K562 (cell line): ENCODE measurements at regions not wholly inside any gene's neighbourhood (a gene's known extent, or its start where the extent isn't known, plus 50 kb on each side); places are given as distances from the start of the nearest gene placed in this dataset.

Source experiments
- ATAC-seq: fragments of 200-7000 bp; cut with Tn5 transposase; 3 replicates; pipeline ENCODE4 v1.9.1; 2020; ENCODE audit warnings: moderate library complexity
- BruUV-seq: library from RNA; stranded (reverse); fragments of 400-500 nt; replicated peaks from 2 replicates; lab custom pipeline; 2021; lab: Mats Ljungman, UMichigan
- CTCF ChIA-PET: fragments of 300-600 bp; formaldehyde crosslinking; extraction: SDS; loops from one replicate; lab custom pipeline; 2021; ENCODE audit warnings: low intra/inter-chr PET ratio; lab: Yijun Ruan, JAX
- POLR2A ChIA-PET: fragments of 300-600, 350-650 bp; sonication (Branson Sonifier 250); formaldehyde crosslinking; extraction: SDS; loops from one replicate; lab custom pipeline; 2021; ENCODE audit warnings: antibody characterized with exemption, inconsistent platforms; lab: Yijun Ruan, JAX
- DNase-seq, 4 experiments: peaks; one replicate each; pipeline versions ENCODE4 v3.0.0 to v3.0.0-alpha.2; 2011 to 2018; ENCODE audit warnings: low spot score in 3 of 4, mixed read lengths in 3 of 4; ENCODE audit errors: extremely low read depth in 1 of 4
- FAIRE-seq: peaks from 2 replicates; lab custom pipeline; 2011; peaks lifted over from hg19 to GRCh38; lab: Jason Lieb, UNC
- H2AFZ ChIP-seq: 2 replicates; pipeline ENCODE4 v1.6.0; 2011; ENCODE audit warnings: low read depth, low read length, control low read depth, inconsistent platforms
- H3K27ac ChIP-seq: fragments of 200-600 bp; 3 replicates; pipeline ENCODE4 v1.8.0; 2011; ENCODE audit warnings: low read depth, mild to moderate bottlenecking, control low read depth, inconsistent platforms, low read length, moderate library complexity, mixed read lengths; ENCODE audit errors: extremely low read depth
- H3K27me3 ChIP-seq, 2 experiments: fragments of 300-600 bp in 1 of 2; 2 replicates in 1 of 2; 3 replicates in 1 of 2; pipeline versions ENCODE4 v1.6.0 to v1.8.0; 2011; ENCODE audit warnings: inconsistent platforms in 2 of 2, low read length in 2 of 2, mild to moderate bottlenecking in 1 of 2, mixed read lengths in 1 of 2, moderate library complexity in 1 of 2; ENCODE audit not compliant: control insufficient read depth in 2 of 2, insufficient read depth in 2 of 2
- H3K36me3 ChIP-seq: fragments of 300-600 bp; 3 replicates; pipeline ENCODE4 v1.8.0; 2011; ENCODE audit warnings: mild to moderate bottlenecking, low read length, inconsistent platforms; ENCODE audit not compliant: control insufficient read depth, insufficient read depth
- H3K4me1 ChIP-seq, 2 experiments: fragments of 200-600 bp in 1 of 2; replicated peaks in 1 of 2; 2 replicates in 1 of 2; 3 replicates in 1 of 2; pipeline versions ENCODE4 v1.5.1 to v1.8.0; 2011; ENCODE audit warnings: inconsistent platforms in 2 of 2, low read length in 2 of 2, mild to moderate bottlenecking in 1 of 2, mixed read lengths in 1 of 2, moderate library complexity in 1 of 2; ENCODE audit not compliant: control insufficient read depth in 2 of 2, insufficient read depth in 2 of 2
- H3K4me2 ChIP-seq: 2 replicates; pipeline ENCODE4 v1.6.1; 2011; ENCODE audit warnings: low read length, control low read depth, inconsistent platforms, mixed read lengths; ENCODE audit not compliant: insufficient read depth
- H3K4me3 ChIP-seq: fragments of 200-600 bp; sonication (generic), shearing (Covaris generic); 2 replicates; pipeline ENCODE4 v1.5.1; 2016; ENCODE audit warnings: control low read depth, inconsistent platforms
- H3K79me2 ChIP-seq: fragments of 200-600 bp; 3 replicates; pipeline ENCODE4 v1.8.0; 2011; ENCODE audit warnings: low read length, inconsistent platforms; ENCODE audit not compliant: control insufficient read depth, insufficient read depth
- H3K9ac ChIP-seq, 2 experiments: 2 replicates each; pipeline versions ENCODE4 v1.6.0 to v1.6.1; 2011; ENCODE audit warnings: low read depth in 2 of 2, low read length in 2 of 2, control low read depth in 1 of 2, inconsistent platforms in 1 of 2, mild to moderate bottlenecking in 1 of 2, mixed read lengths in 1 of 2; ENCODE audit not compliant: insufficient read depth in 1 of 2
- H3K9me1 ChIP-seq: one replicate; pipeline ENCODE4 v1.6.0; 2011; ENCODE audit warnings: inconsistent platforms, mild to moderate bottlenecking, low read length, moderate library complexity; ENCODE audit not compliant: control insufficient read depth, insufficient read depth
- H3K9me3 ChIP-seq: replicated peaks from 2 replicates; pipeline ENCODE4 v1.5.1; 2011; ENCODE audit warnings: low read depth, low read length, inconsistent platforms; ENCODE audit not compliant: control insufficient read depth, insufficient read depth
- H4K20me1 ChIP-seq: replicated peaks from 2 replicates; pipeline ENCODE4 v1.6.1; 2011; ENCODE audit warnings: low read length, inconsistent platforms, mixed read lengths; ENCODE audit not compliant: control insufficient read depth, insufficient read depth
- ARNT ChIP-seq, 2 experiments: fragments of 450-650 bp; IDR thresholded peaks; 2 replicates each; pipeline ENCODE4 v1.6.1; 2016; ENCODE audit warnings: mild to moderate bottlenecking in 1 of 2
- CHD2 ChIP-seq: IDR thresholded peaks from 2 replicates; pipeline ENCODE4 v1.6.1; 2011; ENCODE audit warnings: low read depth, low read length
- CXXC5 ChIP-seq: fragments of 250-450 bp; sonication (Bioruptor Pico); IDR thresholded peaks from 2 replicates; pipeline ENCODE4 v1.8.0; 2022; ENCODE audit warnings: inconsistent platforms, mild to moderate bottlenecking, moderate library complexity
- DPF2 ChIP-seq: fragments of 450-650 bp; IDR thresholded peaks from 2 replicates; pipeline ENCODE4 v1.6.1; 2016
- EZH2 ChIP-seq: IDR thresholded peaks from 2 replicates; pipeline ENCODE4 v1.6.1; 2012; ENCODE audit warnings: low read depth, mild to moderate bottlenecking, inconsistent platforms, low read length, borderline replicate concordance
- FOXK2 ChIP-seq, 2 experiments: fragments of 450-650 bp; IDR thresholded peaks in 1 of 2; conservative IDR thresholded peaks in 1 of 2; 2 replicates each; pipeline ENCODE4 v1.6.1; 2016; ENCODE audit warnings: low read depth in 2 of 2, mild to moderate bottlenecking in 1 of 2
- GATA2 ChIP-seq: sonication (generic); formaldehyde crosslinking; IDR thresholded peaks from 2 replicates; pipeline ENCODE4 v1.4.0; 2020; ENCODE audit warnings: mild to moderate bottlenecking, missing genetic modification reagents
- GTF2F1 ChIP-seq: IDR thresholded peaks from 2 replicates; pipeline ENCODE4 v1.6.1; 2011; ENCODE audit warnings: low read depth, low read length, improper control_type of control experiment
- KLF10 ChIP-seq: fragments of 250-450 bp; sonication (Bioruptor Pico); IDR thresholded peaks from 2 replicates; pipeline ENCODE4 v1.6.1; 2021; ENCODE audit warnings: matching md5 sums
- PML ChIP-seq: IDR thresholded peaks from 2 replicates; pipeline ENCODE4 v1.6.1; 2012; ENCODE audit warnings: low read length, inconsistent platforms
- PTTG1 ChIP-seq: fragments of 450-650 bp; IDR thresholded peaks from 2 replicates; pipeline ENCODE4 v1.6.1; 2016; ENCODE audit warnings: low read depth, mild to moderate bottlenecking, missing genetic modification characterization, missing compliant biosample characterization
- TRIM24 ChIP-seq, 2 experiments: fragments of 450-650 bp; IDR thresholded peaks; 2 replicates each; pipeline ENCODE4 v1.6.1; 2016
- TRIM28 ChIP-seq: fragments of 450-650 bp; IDR thresholded peaks from 2 replicates; pipeline ENCODE4 v1.6.1; 2017
- WGBS: fragments of 100-300 bp; shearing (Covaris generic); methylation state at CpG from one replicate; pipeline ENCODE4 v1.1.6; 2016; ENCODE audit warnings: low coverage, mixed read lengths; ENCODE audit not compliant: insufficient coverage; ENCODE audit errors: missing lambda C conversion rate; 5-methylcytosine and 5-hydroxymethylcytosine counted together
- in situ Hi-C: fragments of 300-500 bp; cut with MboI; formaldehyde crosslinking; loops from 4 replicates; pipeline ENCODE4 v1.15.0; 2018; ENCODE audit warnings: inconsistent platforms, mixed read lengths
- intact Hi-C: fragments of 100-400 bp; cut with micrococcal nuclease; formaldehyde crosslinking; loops from 2 replicates; pipeline ENCODE4 v1.14.2; 2022
- TF ChIP-seq, protein P1 (sequence below): fragments of 450-650 bp; formaldehyde crosslinking; IDR thresholded peaks from 2 replicates; pipeline ENCODE4 v1.4.0; 2022; ENCODE audit warnings: mild to moderate bottlenecking, moderate library complexity
- TF ChIP-seq, protein P2 (sequence below), 3 experiments: fragments of 200-800 bp in 1 of 3; sonication (Bioruptor generic) in 1 of 3; sonication (generic) in 1 of 3; formaldehyde crosslinking in 1 of 3; IDR thresholded peaks; 2 replicates each; pipeline versions ENCODE4 v1.6.1 to v1.8.0; 2016 to 2022; ENCODE audit warnings: mild to moderate bottlenecking in 2 of 3, missing compliant biosample characterization in 2 of 3, missing genetic modification characterization in 2 of 3, missing genetic modification reagents in 1 of 3

DNA sequence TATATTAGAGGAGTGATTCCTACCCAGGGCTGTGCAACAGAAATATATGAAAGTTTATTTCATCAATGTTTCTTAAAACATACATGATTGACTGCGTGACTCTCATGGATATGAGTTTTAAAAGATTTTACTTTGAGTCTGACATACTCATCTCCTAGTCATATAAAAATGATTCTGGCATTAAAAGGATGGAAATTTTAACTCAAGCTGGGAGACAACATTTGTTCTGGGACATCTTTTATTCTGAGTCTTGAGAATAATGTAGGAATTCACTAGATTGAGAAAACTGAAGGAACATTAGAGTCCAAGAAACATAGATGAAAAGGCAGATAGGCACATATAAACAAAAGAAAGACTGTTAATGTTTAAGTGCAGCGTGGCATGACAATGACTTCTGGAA lies 649.6 kb downstream of the SPRY1 start:
- TF ChIP-seq, protein P1, sequence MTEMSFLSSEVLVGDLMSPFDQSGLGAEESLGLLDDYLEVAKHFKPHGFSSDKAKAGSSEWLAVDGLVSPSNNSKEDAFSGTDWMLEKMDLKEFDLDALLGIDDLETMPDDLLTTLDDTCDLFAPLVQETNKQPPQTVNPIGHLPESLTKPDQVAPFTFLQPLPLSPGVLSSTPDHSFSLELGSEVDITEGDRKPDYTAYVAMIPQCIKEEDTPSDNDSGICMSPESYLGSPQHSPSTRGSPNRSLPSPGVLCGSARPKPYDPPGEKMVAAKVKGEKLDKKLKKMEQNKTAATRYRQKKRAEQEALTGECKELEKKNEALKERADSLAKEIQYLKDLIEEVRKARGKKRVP (CRISPR knock-in tag): no peak
- TF ChIP-seq TRIM24 (IDR thresholded peaks at IDR 0.05): no peak
- no peak for TF ChIP-seq CHD2
- TF ChIP-seq FOXK2 (conservative IDR thresholded peaks at IDR 0.05 in 1 of 2, IDR thresholded peaks at IDR 0.05 in 1 of 2; ENCODE audit: low read depth in 2 of 2): no peak
- TF ChIP-seq, protein P2, sequence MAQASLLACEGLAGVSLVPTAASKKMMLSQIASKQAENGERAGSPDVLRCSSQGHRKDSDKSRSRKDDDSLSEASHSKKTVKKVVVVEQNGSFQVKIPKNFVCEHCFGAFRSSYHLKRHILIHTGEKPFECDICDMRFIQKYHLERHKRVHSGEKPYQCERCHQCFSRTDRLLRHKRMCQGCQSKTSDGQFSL (CRISPR knock-in tag; IDR thresholded peaks at IDR 0.05): no peak
- TF ChIP-seq, protein P2 (tag; IDR thresholded peaks at IDR 0.05): no peak
- TF ChIP-seq TRIM28: no peak
- no peak for TF ChIP-seq GATA2
- TF ChIP-seq PML: no peak
- TF ChIP-seq GTF2F1: no peak
- no peak for TF ChIP-seq PTTG1 (tag)
- TF ChIP-seq ARNT (IDR thresholded peaks at IDR 0.05): no peak
- TF ChIP-seq DPF2: no peak
- no peak for TF ChIP-seq KLF10
- no peak for TF ChIP-seq CXXC5 (CRISPR knock-in tag)
- TF ChIP-seq EZH2: no peak
- TF ChIP-seq, all 486 proteins: peak for 0
- Histone ChIP-seq H2AFZ (no peak overlapping the region), H3K4me3 (no peak overlapping the region), H3K4me1 (no peaks in the 10 kb centered on the region), H3K9me3 (no peaks in the 10 kb centered on the region), H3K79me2 (no peaks in the 10 kb centered on the region), H3K9ac (no peak overlapping the region), H3K27me3 (no peaks in the 10 kb centered on the region), H3K27ac (no peak overlapping the region), H4K20me1 (no peaks in the 10 kb centered on the region), H3K36me3 (no peaks in the 10 kb centered on the region), H3K4me2 (no peak overlapping the region), H3K9me1 (no peaks in the 10 kb centered on the region)
- intact Hi-C loops (no loop called here), in situ Hi-C loops (no loop called here)
- ATAC-seq (no peak), DNase-seq (no peak), FAIRE-seq (no peak)
- 0% methylated on average over 2 of the region's 2 CpGs for WGBS
- no TSS peak for BruUV-seq
- POLR2A ChIA-PET: no interaction called here
- CTCF ChIA-PET: no interaction called here
